HEK293 (cell line): ENCODE measurements at regions not wholly inside any gene's neighbourhood (a gene's known extent, or its start where the extent isn't known, plus 50 kb on each side); places are given as distances from the start of the nearest gene placed in this dataset.
"Not testable (repeated sequence)": the region's sequence is repeated elsewhere in the genome, so short reads cannot be mapped to it uniquely, and the experiment has no call there.

Source experiments
- CTCF ChIA-PET: fragments of 350-600 bp; formaldehyde crosslinking; extraction: SDS; loops from one replicate; lab custom pipeline; 2021; ENCODE audit warnings: antibody characterized with exemption; lab: Yijun Ruan, JAX
- POLR2A ChIA-PET: fragments of 300-600 bp; formaldehyde crosslinking; extraction: SDS; loops from one replicate; lab custom pipeline; 2020; ENCODE audit warnings: antibody characterized with exemption, inconsistent platforms; lab: Yijun Ruan, JAX
- H3K27ac ChIP-seq: fragments of 200-500 bp; sonication (Bioruptor generic); 2 replicates; pipeline ENCODE4 v1.5.1; 2014; ENCODE audit warnings: low read depth, low read length, control low read depth, inconsistent platforms; ENCODE audit errors: extremely low read depth
- H3K36me3 ChIP-seq, 2 experiments: fragments of 200-500 bp in 1 of 2; sonication (Bioruptor generic) in 1 of 2; 1 replicate in 1 of 2; 2 replicates in 1 of 2; pipeline ENCODE4 v1.5.1; 2014 to 2017; ENCODE audit warnings: inconsistent platforms in 2 of 2, low read length in 2 of 2; ENCODE audit not compliant: control insufficient read depth in 2 of 2, insufficient read depth in 1 of 2
- H3K4me1 ChIP-seq: fragments of 200-500 bp; sonication (Bioruptor generic); 2 replicates; pipeline ENCODE4 v1.5.1; 2014; ENCODE audit warnings: mild to moderate bottlenecking, low read length, inconsistent platforms; ENCODE audit not compliant: control insufficient read depth, insufficient read depth
- H3K4me3 ChIP-seq: 2 replicates; pipeline ENCODE4 v1.5.1; 2011; ENCODE audit warnings: low read depth, mild to moderate bottlenecking, control low read depth, low read length, moderate library complexity
- H3K9me3 ChIP-seq: fragments of 200-500 bp; sonication (Bioruptor generic); 2 replicates; pipeline ENCODE4 v1.5.1; 2014; ENCODE audit warnings: low read depth, low read length, inconsistent platforms; ENCODE audit not compliant: control insufficient read depth, insufficient read depth
- IKZF3 ChIP-seq: fragments of 450-650 bp; IDR thresholded peaks from 2 replicates; pipeline ENCODE4 v1.5.0; 2018; ENCODE audit warnings: missing biosample characterization, mild to moderate bottlenecking, missing genetic modification characterization, moderate library complexity
- KLF7 ChIP-seq: fragments of 450-650 bp; formaldehyde crosslinking; IDR thresholded peaks from 2 replicates; pipeline ENCODE4 v1.5.1; 2016; ENCODE audit warnings: missing biosample characterization, missing genetic modification characterization, borderline replicate concordance
- MZF1 ChIP-seq: fragments of 450-650 bp; formaldehyde crosslinking; IDR thresholded peaks from 2 replicates; pipeline ENCODE4 v1.5.1; 2017; ENCODE audit warnings: missing biosample characterization, missing genetic modification characterization, borderline replicate concordance
- ZNF146 ChIP-seq: fragments of 450-650 bp; formaldehyde crosslinking; IDR thresholded peaks from 2 replicates; pipeline ENCODE4 v1.5.1; 2016; ENCODE audit warnings: missing biosample characterization, missing genetic modification characterization
- ZNF157 ChIP-seq: fragments of 450-650 bp; formaldehyde crosslinking; IDR thresholded peaks from 2 replicates; pipeline ENCODE4 v1.5.1; 2016; ENCODE audit warnings: missing biosample characterization, missing genetic modification characterization
- ZNF529 ChIP-seq: fragments of 450-650 bp; formaldehyde crosslinking; IDR thresholded peaks from 2 replicates; pipeline ENCODE4 v1.5.1; 2017; ENCODE audit warnings: missing genetic modification characterization, missing biosample characterization; ENCODE audit not compliant: insufficient replicate concordance
- ZNF549 ChIP-seq: fragments of 450-650 bp; IDR thresholded peaks from 2 replicates; pipeline ENCODE4 v1.5.1; 2018; ENCODE audit warnings: missing biosample characterization, missing genetic modification characterization, mild to moderate bottlenecking, inconsistent platforms, moderate library complexity
- ZNF623 ChIP-seq: fragments of 450-650 bp; formaldehyde crosslinking; IDR thresholded peaks from 2 replicates; pipeline ENCODE4 v1.5.1; 2016; ENCODE audit warnings: missing biosample characterization, missing genetic modification characterization
- TF ChIP-seq, protein P1 (sequence below): fragments of 450-650 bp; formaldehyde crosslinking; IDR thresholded peaks from 2 replicates; pipeline ENCODE4 v1.5.1; 2016; ENCODE audit warnings: missing biosample characterization, missing genetic modification characterization
- TF ChIP-seq, protein P2 (sequence below): fragments of 450-650 bp; formaldehyde crosslinking; IDR thresholded peaks from 2 replicates; pipeline ENCODE4 v1.5.1; 2016; ENCODE audit warnings: missing biosample characterization, missing genetic modification characterization
- TF ChIP-seq, protein P3 (sequence below): fragments of 450-650 bp; formaldehyde crosslinking; IDR thresholded peaks from 2 replicates; pipeline ENCODE4 v1.5.1; 2016; ENCODE audit warnings: missing biosample characterization, missing genetic modification characterization
- TF ChIP-seq, protein P4 (sequence below): fragments of 450-650 bp; IDR thresholded peaks from 2 replicates; pipeline ENCODE4 v1.5.1; 2018; ENCODE audit warnings: missing biosample characterization, mild to moderate bottlenecking, missing genetic modification characterization

DNA sequence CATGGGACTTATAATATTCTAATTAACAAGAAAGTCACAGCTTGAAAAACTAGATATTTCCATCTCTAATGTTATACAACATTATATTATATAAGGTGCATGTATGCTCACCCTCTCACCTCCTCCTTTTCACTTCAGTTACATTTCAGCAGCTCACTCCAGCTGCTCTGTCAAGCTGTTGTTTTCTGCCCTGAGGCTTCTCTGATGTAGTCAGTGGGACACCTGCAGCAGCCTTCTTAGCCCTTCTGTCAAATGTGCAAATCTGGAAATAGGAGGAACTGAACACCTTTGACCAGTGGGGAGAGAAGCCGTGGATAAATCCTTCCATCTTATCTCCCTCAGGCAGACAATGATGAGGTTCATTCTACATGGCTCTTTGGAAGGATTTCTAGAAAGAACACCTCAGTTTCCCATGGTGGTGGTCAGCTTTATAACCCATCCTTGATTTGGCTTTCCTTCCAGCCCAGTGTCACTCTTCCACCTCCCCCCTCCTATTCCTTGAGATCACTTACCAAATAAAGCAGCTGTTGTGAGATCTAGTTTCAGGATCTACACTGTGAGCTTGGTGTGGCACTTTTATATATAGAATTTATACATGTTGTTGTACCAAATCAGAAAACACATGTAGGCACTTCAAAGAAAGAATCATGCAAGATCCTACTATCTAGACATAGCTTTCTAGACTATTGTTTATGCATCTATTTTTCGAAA lies 79.6 kb upstream of the STK38L start (continued):
- TF ChIP-seq ZNF529 (tag by site-specific recombination) = no peak
- no peak for TF ChIP-seq ZNF157 (tag by site-specific recombination)
- no peak for TF ChIP-seq IKZF3 (tag by site-specific recombination)
- TF ChIP-seq MZF1 (tag by site-specific recombination) = no peak
- TF ChIP-seq, protein P1, sequence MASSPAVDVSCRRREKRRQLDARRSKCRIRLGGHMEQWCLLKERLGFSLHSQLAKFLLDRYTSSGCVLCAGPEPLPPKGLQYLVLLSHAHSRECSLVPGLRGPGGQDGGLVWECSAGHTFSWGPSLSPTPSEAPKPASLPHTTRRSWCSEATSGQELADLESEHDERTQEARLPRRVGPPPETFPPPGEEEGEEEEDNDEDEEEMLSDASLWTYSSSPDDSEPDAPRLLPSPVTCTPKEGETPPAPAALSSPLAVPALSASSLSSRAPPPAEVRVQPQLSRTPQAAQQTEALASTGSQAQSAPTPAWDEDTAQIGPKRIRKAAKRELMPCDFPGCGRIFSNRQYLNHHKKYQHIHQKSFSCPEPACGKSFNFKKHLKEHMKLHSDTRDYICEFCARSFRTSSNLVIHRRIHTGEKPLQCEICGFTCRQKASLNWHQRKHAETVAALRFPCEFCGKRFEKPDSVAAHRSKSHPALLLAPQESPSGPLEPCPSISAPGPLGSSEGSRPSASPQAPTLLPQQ = no peak
- TF ChIP-seq, protein P2, sequence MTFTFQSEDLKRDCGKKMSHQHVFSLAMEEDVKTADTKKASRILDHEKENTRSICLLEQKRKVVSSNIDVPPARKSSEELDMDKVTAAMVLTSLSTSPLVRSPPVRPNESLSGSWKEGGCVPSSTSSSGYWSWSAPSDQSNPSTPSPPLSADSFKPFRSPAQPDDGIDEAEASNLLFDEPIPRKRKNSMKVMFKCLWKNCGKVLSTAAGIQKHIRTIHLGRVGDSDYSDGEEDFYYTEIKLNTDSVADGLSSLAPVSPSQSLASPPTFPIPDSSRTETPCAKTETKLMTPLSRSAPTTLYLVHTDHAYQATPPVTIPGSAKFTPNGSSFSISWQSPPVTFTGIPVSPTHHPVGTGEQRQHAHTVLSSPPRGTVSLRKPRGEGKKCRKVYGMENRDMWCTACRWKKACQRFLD (tag by site-specific recombination) = no peak
- no peak for TF ChIP-seq ZNF623 (tag by site-specific recombination)

DNA sequence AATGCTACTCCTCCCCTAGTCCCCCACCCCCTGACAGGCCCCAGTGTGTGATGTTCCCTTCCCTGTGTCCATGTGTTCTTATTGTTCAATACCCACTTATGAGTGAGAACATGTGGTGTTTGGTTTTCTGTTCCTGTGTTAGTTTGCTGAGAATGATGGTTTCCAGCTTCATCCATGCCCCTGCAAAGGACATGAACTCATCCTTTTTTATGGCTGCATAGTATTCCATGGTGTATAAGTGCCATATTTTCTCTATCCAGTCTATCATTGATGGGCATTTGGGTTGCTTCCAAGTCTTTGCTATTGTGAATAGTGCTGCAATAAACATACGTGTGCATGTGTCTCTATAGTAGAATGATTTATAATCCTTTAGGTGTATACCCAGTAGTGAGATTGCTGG lies 78.1 kb upstream of the STK38L start:
- H3K4me3 ChIP-seq, CTCF ChIA-PET, H3K27ac ChIP-seq, POLR2A ChIA-PET, H3K9me3 ChIP-seq, H3K36me3 ChIP-seq, H3K4me1 ChIP-seq: not testable (repeated sequence)
- TF ChIP-seq, protein P3, sequence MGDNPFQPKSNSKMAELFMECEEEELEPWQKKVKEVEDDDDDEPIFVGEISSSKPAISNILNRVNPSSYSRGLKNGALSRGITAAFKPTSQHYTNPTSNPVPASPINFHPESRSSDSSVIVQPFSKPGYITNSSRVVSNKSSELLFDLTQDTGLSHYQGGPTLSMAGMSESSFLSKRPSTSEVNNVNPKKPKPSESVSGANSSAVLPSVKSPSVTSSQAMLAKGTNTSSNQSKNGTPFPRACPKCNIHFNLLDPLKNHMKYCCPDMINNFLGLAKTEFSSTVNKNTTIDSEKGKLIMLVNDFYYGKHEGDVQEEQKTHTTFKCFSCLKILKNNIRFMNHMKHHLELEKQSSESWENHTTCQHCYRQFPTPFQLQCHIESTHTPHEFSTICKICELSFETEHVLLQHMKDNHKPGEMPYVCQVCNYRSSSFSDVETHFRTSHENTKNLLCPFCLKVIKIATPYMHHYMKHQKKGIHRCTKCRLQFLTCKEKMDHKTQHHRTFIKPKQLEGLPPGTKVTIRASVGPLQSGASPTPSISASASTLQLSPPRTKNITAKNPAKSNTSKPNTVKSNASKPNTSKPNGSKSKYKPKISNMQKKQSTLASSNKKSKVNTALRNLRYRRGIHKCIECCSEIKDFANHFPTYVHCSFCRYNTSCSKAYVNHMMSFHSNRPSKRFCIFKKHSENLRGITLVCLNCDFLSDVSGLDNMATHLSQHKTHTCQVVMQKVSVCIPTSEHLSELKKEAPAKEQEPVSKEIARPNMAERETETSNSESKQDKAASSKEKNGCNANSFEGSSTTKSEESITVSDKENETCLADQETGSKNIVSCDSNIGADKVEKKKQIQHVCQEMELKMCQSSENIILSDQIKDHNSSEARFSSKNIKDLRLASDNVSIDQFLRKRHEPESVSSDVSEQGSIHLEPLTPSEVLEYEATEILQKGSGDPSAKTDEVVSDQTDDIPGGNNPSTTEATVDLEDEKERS (tag by site-specific recombination) = 0 out of 2 replicates have a peak, but pooled peaks have one; percentile 52
- TF ChIP-seq ZNF146 = peak; percentile 89

DNA sequence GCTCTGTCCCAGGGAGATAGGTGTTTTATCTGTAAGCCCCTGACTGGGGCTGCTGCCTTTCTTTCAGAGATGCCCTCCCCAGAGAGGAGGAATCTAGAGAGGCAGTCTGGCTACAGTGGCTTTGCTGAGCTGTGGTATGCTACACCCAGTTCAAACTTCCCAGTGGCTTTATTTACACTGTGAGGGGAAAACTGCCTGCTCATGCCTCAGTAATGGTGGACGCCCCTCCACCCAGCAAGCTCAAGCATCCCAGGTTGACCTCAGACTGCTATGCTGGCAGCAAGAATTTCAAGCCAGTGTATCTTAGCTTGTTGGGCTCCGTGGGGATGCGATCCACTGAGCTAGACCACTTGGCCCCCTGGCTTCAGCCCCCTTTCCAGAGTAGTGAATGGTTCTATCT lies 72.6 kb upstream of the STK38L start:
- H3K9me3 ChIP-seq, H3K4me1 ChIP-seq, H3K36me3 ChIP-seq, H3K27ac ChIP-seq, H3K4me3 ChIP-seq, POLR2A ChIA-PET: not testable (repeated sequence)
- CTCF ChIA-PET = interaction anchor here (1.2 kb wide), 1 partner anchor 11 kb away, joined by 3 read pairs; no protein-coding TSS in a partner anchor

DNA sequence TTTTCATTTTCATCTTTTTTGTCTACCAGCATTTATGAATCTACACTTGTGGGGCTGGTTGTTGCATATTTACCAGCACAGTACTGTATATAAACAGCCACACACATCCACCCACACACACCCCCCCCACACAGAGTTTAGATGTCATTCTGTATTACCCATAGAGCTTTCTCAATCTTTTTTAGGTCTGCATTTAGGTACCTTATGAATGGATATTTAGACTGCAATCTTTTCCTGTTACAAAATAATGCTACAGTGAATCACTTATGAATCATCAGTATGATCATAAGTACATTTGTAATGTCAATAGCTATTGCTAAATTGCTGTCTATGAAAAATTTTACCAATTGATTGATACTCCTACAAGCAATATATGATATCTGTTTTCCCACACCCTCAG lies 67.3 kb upstream of the STK38L start:
- Histone ChIP-seq H3K36me3 (no peaks in the 10 kb centered on the region), H3K27ac (no peak overlapping the region), H3K9me3 (no peaks in the 10 kb centered on the region), H3K4me1 (peaks cover 22% of the 10 kb centered on the region), H3K4me3 (no peak overlapping the region)
- TF ChIP-seq KLF7 = no peak
- no peak for TF ChIP-seq ZNF549 (tag by site-specific recombination)
- TF ChIP-seq, protein P4, sequence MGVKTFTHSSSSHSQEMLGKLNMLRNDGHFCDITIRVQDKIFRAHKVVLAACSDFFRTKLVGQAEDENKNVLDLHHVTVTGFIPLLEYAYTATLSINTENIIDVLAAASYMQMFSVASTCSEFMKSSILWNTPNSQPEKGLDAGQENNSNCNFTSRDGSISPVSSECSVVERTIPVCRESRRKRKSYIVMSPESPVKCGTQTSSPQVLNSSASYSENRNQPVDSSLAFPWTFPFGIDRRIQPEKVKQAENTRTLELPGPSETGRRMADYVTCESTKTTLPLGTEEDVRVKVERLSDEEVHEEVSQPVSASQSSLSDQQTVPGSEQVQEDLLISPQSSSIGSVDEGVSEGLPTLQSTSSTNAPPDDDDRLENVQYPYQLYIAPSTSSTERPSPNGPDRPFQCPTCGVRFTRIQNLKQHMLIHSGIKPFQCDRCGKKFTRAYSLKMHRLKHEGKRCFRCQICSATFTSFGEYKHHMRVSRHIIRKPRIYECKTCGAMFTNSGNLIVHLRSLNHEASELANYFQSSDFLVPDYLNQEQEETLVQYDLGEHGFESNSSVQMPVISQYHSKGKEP (tag by site-specific recombination) = no peak
- CTCF ChIA-PET = interaction anchor here (0.5 to 1.1 kb wide), 2 partner anchors 33 to 1188 kb away, joined by 3 read pairs; no protein-coding TSS in a partner anchor
- POLR2A ChIA-PET = interaction anchor here (1.1 kb wide), 1 partner anchor 17 kb away, joined by 4 read pairs; no protein-coding TSS in a partner anchor
